Neural cell (in vitro differentiated cells): ENCODE measurements at regions not wholly inside any gene's neighbourhood (a gene's known extent, or its start where the extent isn't known, plus 50 kb on each side); places are given as distances from the start of the nearest gene placed in this dataset.

Experiments
- H2AFZ ChIP-seq: fragments of 200-600, 300-800 bp; sonication (generic), shearing (Covaris generic); 2 replicates; pipeline ENCODE4 v1.6.0; 2014; ENCODE audit warnings: low read depth, mild to moderate bottlenecking, antibody characterized with exemption, low read length, moderate library complexity
- H3F3A ChIP-seq: fragments of 200-600 bp; shearing (Covaris generic); 2 replicates; pipeline ENCODE4 v1.6.1; 2016; ENCODE audit warnings: mild to moderate bottlenecking, moderate library complexity, mixed read lengths, antibody characterized with exemption, low read length; ENCODE audit not compliant: insufficient read depth, poor library complexity, severe bottlenecking
- H3K27ac ChIP-seq: fragments of 200-600, 300-800 bp; sonication (generic), shearing (Covaris generic); 2 replicates; pipeline ENCODE4 v1.5.1; 2014; ENCODE audit warnings: mild to moderate bottlenecking, low read length, moderate library complexity
- H3K27me3 ChIP-seq: fragments of 300-800, 200-600 bp; sonication (generic), shearing (Covaris generic); 2 replicates; pipeline ENCODE4 v1.6.0; 2014; ENCODE audit warnings: mild to moderate bottlenecking, low read depth, low read length, moderate library complexity; ENCODE audit not compliant: insufficient read depth
- H3K36me3 ChIP-seq: fragments of 300-800, 200-600 bp; sonication (generic), shearing (Covaris generic); 2 replicates; pipeline ENCODE4 v1.5.1; 2014; ENCODE audit warnings: mild to moderate bottlenecking, antibody characterized with exemption, low read length, moderate library complexity; ENCODE audit not compliant: insufficient read depth
- H3K4me2 ChIP-seq: fragments of 300-800, 200-600 bp; sonication (generic), shearing (Covaris generic); 2 replicates; pipeline ENCODE4 v1.6.0; 2014; ENCODE audit warnings: mild to moderate bottlenecking, low read length
- H3K4me3 ChIP-seq: fragments of 300-800, 200-600 bp; sonication (generic), shearing (Covaris generic); 2 replicates; pipeline ENCODE4 v1.5.1; 2014; ENCODE audit warnings: mild to moderate bottlenecking, low read length, moderate library complexity
- H3K79me2 ChIP-seq: fragments of 200-600 bp; shearing (Covaris generic); replicated peaks from 2 replicates; pipeline ENCODE4 v1.6.0; 2014; ENCODE audit warnings: mild to moderate bottlenecking, low read length, moderate library complexity; ENCODE audit not compliant: insufficient read depth
- H3K9ac ChIP-seq: fragments of 300-800, 200-600 bp; sonication (generic), shearing (Covaris generic); 2 replicates; pipeline ENCODE4 v1.6.1; 2016; ENCODE audit warnings: mild to moderate bottlenecking, low read length, mixed read lengths
- H3K9me2 ChIP-seq: fragments of 200-600 bp; shearing (Covaris generic); 2 replicates; pipeline ENCODE4 v1.6.1; 2016; ENCODE audit warnings: mild to moderate bottlenecking, low read length, mixed read lengths; ENCODE audit not compliant: insufficient read depth
- H3K9me3 ChIP-seq: fragments of 200-600, 300-800 bp; sonication (generic), shearing (Covaris generic); 2 replicates; pipeline ENCODE4 v1.6.1; 2016; ENCODE audit warnings: mild to moderate bottlenecking, mixed run types, low read length, moderate library complexity, mixed read lengths
- H4K20me1 ChIP-seq: fragments of 200-600 bp; shearing (Covaris generic); 2 replicates; pipeline ENCODE4 v1.6.1; 2016; ENCODE audit warnings: mild to moderate bottlenecking, mixed run types; ENCODE audit not compliant: insufficient read depth
- CTCF ChIP-seq: fragments of 450-650 bp; IDR thresholded peaks from 2 replicates; pipeline ENCODE4 v1.5.1; 2014; ENCODE audit warnings: antibody characterized with exemption, mild to moderate bottlenecking, moderate library complexity; ENCODE audit not compliant: poor library complexity, severe bottlenecking
- EP300 ChIP-seq: fragments of 450-650 bp; conservative IDR thresholded peaks from 2 replicates; pipeline ENCODE4 v1.6.1; 2014; ENCODE audit warnings: antibody characterized with exemption, mild to moderate bottlenecking, moderate library complexity; ENCODE audit not compliant: poor library complexity, severe bottlenecking
- EZH2 ChIP-seq: fragments of 200-600, 300-800 bp; shearing (Covaris generic), sonication (generic); IDR thresholded peaks from 2 replicates; pipeline ENCODE4 v1.6.1; 2014; ENCODE audit warnings: antibody characterized with exemption, low read length, borderline replicate concordance, mild to moderate bottlenecking; ENCODE audit not compliant: insufficient read depth, poor library complexity, severe bottlenecking
- MXI1 ChIP-seq: fragments of 450-650 bp; conservative IDR thresholded peaks from 2 replicates; pipeline ENCODE4 v1.6.1; 2014; ENCODE audit warnings: antibody characterized with exemption, mild to moderate bottlenecking; ENCODE audit not compliant: poor library complexity, severe bottlenecking
- POLR2AphosphoS5 ChIP-seq: IDR thresholded peaks from 2 replicates; pipeline ENCODE4 v1.6.1; 2012
- RAD21 ChIP-seq: fragments of 450-650 bp; conservative IDR thresholded peaks from 2 replicates; pipeline ENCODE4 v1.6.1; 2014; ENCODE audit warnings: antibody characterized with exemption, mild to moderate bottlenecking, moderate library complexity
- REST ChIP-seq: IDR thresholded peaks from 2 replicates; pipeline ENCODE4 v1.6.1; 2012; ENCODE audit warnings: borderline replicate concordance
- SMC3 ChIP-seq: fragments of 450-650 bp; conservative IDR thresholded peaks from 2 replicates; pipeline ENCODE4 v1.6.1; 2014; ENCODE audit warnings: antibody characterized with exemption, mild to moderate bottlenecking, moderate library complexity; ENCODE audit not compliant: poor library complexity
- TAF1 ChIP-seq: IDR thresholded peaks from 2 replicates; pipeline ENCODE4 v1.6.1; 2012; ENCODE audit warnings: low read depth

DNA sequence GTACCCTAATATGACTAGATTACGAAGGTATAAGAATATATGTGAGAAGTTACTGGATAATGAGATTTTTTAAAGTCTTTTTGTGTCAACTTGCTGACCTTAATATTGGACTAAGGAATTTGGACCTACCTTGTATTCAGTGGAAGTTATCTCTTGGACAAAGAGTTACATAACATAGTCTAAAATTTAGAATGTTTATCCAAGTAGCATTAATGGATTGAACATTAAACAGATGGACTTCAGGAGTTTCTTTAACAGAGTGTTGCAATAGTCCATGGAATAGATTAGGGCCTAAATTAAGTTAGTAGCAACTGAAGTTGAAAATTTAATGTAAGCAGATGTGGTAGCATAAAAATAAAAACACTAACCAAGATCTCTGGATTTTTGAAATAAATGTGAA lies 266.4 kb downstream of the PYDC2 start:
- Histone ChIP-seq H3K36me3 (no peaks in the 10 kb centered on the region), H3F3A (no peaks in the 10 kb centered on the region), H3K4me3 (no peak overlapping the region), H3K79me2 (no peaks in the 10 kb centered on the region), H3K9ac (no peak overlapping the region), H3K9me3 (no peaks in the 10 kb centered on the region), H2AFZ (no peak overlapping the region), H3K4me2 (no peak overlapping the region), H3K27ac (no peak overlapping the region), H4K20me1 (no peaks in the 10 kb centered on the region), H3K27me3 (no peaks in the 10 kb centered on the region), H3K9me2 (no peaks in the 10 kb centered on the region)
- TF ChIP-seq SMC3: no peak
- no peak for TF ChIP-seq RAD21
- TF ChIP-seq EZH2: no peak
- TF ChIP-seq POLR2AphosphoS5: no peak
- no peak for TF ChIP-seq CTCF
- no peak for TF ChIP-seq TAF1
- TF ChIP-seq REST: no peak
- TF ChIP-seq MXI1: no peak
- TF ChIP-seq EP300: no peak

DNA sequence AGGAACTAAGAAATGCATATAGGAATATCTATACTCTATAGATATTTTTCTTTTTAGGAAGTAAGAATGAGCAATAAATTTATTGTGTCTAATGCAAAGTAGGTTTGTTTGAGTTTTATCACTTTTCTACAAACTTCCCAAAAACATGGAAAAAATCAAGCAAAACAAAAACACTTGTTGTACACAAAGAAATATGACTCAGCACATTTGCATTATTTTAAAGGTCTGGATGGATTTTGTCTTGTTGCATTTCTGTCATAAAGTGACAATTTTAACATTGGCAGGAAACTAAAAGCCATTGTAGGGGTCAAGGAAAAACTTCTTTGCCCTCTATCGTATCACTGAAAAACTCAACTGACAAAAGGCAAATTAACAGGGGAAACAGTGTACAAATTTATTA lies 267.2 kb downstream of the PYDC2 start:
- Histone ChIP-seq H3K36me3 (no peaks in the 10 kb centered on the region), H3K9me2 (no peaks in the 10 kb centered on the region), H2AFZ (no peak overlapping the region), H3K9me3 (no peaks in the 10 kb centered on the region), H3K27me3 (no peaks in the 10 kb centered on the region), H3F3A (no peaks in the 10 kb centered on the region), H3K27ac (no peak overlapping the region), H3K79me2 (no peaks in the 10 kb centered on the region), H3K4me3 (no peak overlapping the region), H3K4me2 (no peak overlapping the region), H4K20me1 (no peaks in the 10 kb centered on the region), H3K9ac (no peak overlapping the region)
- no peak for TF ChIP-seq POLR2AphosphoS5
- TF ChIP-seq EZH2: no peak
- TF ChIP-seq TAF1: no peak
- TF ChIP-seq RAD21: no peak
- TF ChIP-seq CTCF: no peak
- TF ChIP-seq REST: no peak
- TF ChIP-seq MXI1: no peak
- TF ChIP-seq SMC3: no peak
- no peak for TF ChIP-seq EP300
